CMK (cell line): ENCODE measurements at regions not wholly inside any gene's neighbourhood (a gene's known extent, or its start where the extent isn't known, plus 50 kb on each side); places are given as distances from the start of the nearest gene placed in this dataset.
"Not testable (repeated sequence)": the region's sequence is repeated elsewhere in the genome, so short reads cannot be mapped to it uniquely, and the experiment has no call there.

Source experiments
- DNase-seq: peaks from one replicate; pipeline ENCODE4 v3.0.0-alpha.2; 2010; ENCODE audit warnings: low read depth

- no peak for DNase-seq
Measured at GRCh38 chr20:19026901-19027644, 185.4 kb upstream of the SLC24A3 start.

- no peak for DNase-seq
Measured at GRCh38 chr20:19027971-19028370, 184.5 kb upstream of the SLC24A3 start.

GRCh38 chr20:19041787-19042186 lies 170.7 kb upstream of the SLC24A3 start:
- no peak for DNase-seq

- DNase-seq, result no peak
Measured at GRCh38 chr20:19045371-19045770, 167.1 kb upstream of the SLC24A3 start.

- DNase-seq, result no peak
Measured at GRCh38 chr20:19047040-19047950, 165.1 kb upstream of the SLC24A3 start.

GRCh38 chr20:19047951-19048296 lies 164.5 kb upstream of the SLC24A3 start:
- DNase-seq, result no peak

DNA sequence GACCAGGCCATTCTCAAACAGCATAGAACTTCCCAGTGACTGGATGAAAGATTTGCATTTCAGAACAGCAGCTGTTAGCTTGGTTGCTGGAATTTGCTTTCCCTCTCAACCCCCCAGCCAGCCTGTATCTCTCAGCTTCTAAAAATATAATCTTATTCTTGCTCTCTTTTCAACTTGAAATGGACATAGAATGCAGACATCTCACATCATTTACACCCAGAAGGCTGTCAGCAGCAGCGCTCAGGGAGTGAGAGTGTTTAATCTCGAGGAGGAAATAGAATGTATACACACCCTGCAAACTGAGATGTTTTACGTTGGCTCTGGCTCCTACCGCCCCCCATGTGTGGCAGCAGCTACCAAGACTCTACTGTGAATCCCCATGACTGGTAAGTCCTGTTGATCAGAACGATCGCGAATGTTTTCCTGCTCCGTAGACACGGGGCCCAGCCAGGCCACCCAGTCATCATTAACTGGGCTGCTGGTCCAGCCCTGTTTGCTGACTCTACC lies 163.4 kb upstream of the SLC24A3 start:
- no peak for DNase-seq

DNA sequence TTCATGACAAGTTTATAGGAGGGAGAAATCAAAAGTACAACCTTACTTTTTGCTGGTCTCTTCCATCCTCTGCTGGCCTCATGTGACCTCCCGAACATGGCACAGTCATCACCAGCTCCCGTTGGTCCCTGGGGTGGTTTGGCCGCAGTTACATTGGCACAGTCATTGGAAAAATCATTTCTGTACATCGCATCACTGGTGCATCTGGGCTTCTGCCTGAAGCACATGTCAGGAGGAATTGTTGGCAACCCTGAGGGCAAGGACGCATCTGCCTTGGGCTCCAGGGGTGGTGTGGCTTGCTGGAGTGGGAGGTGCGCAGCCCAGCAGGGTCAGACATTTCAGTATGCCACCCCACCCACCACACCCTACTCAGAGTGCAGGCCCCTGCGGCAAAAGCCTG lies 162.9 kb upstream of the SLC24A3 start:
- no peak for DNase-seq

- DNase-seq, result no peak
Measured at GRCh38 chr20:19056909-19057308, 155.5 kb upstream of the SLC24A3 start.

DNA sequence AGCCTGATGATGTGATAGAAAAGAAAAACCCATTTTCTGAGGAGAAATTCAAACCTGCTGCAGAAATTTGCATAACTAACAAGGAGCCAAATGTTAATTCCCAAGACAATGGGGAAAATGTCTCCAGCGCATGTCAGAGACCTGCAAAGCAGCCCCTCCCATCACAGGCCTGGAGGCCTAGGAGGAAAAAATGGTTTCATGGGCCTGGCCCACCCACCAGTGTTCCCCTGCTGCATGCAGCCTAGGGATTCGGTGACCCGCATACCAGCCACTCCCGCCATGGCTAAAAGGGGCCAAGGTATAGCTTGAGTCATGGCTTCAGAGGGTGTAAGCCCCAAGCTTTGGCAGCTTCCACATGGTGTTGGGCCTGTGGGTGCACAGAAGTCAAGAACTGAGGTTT lies 147.7 kb upstream of the SLC24A3 start:
- DNase-seq, result not testable (repeated sequence)

DNA sequence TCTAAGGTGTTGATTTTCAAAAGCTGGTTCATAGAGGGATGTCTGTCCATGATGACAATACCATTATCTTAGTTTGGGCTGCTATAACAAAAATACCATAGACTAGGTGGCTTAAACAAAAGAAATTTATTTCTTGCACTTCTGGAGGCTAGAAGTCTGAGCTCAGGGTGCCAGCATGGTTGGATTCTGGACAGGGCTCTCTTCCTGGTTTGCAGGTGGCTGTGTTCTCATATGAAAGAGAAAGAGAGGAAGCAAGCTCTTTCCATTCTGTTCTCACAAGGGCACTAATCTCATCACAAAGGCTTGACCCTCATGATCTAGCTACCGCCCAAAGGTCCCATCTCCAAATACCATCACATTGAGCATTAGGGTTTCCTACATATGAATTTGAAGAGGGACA lies 144.5 kb upstream of the SLC24A3 start:
- no peak for DNase-seq

DNA sequence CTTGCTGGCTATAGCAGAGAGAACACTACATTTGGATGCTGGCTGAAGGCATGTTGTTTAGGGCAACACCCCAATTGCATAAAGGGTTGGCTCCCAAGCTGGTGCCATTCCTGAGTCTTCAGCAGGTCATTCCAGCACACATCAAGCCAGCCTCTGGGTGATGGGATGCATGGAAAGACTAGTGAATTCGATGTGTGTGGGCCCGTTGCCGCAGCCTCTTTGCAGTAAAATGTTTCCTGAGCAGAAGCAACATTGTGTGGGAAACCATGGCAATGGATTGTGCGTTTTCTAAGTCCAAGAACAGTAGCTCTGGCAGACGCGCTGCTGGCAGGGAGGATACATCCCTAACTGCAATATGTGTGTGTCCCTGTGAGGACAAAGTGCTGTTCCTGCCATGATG lies 142.4 kb upstream of the SLC24A3 start:
- DNase-seq, result no peak

DNA sequence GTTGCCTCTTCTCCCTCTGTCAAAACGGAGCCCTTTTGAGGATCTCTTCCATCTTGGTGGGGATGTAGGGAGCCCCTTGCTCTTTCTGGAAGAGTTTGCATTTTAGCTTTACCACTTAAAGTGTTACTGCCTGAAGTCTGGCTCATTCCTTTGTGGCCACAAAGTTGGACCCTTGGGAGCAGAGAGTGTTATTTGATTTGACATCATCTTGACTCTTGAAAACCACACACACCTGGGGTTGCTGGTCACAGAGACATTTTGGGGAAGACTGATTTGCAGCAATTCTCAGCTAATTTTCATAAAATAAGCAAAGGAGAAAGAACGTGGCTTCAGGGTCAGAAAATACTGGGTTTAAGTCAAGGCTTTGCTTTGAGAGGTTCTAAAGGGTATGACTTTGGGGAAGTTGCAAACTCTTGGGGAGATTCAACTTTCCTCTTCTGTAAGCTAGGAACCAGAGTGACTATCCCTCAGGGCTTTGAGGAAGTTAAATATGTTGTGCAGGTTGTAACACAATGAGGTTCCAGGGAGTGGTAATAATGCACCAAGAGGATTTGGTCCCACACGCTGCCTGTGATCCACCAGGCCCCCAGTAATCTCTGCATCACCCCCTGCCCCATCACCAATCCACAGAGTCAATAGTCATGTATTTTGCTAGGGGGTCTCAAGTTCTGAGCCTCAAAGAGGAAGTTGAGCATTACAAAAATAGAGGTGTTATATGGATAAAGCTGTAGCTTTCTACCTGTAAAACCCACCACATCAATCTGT lies 141.6 kb upstream of the SLC24A3 start:
- no peak for DNase-seq

DNA sequence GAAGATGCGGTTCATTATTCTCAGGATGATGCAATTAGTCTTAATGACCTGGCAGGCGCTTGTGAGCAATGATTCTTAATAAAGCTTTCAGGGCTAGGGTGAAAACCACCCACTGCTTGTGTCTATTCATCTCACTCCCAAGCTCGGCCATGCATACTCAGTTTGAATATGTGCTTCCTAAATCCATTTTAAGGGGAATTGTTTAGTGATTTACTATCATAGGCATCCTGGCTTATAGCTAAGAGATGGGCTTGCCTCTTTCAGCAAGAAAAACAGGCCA lies 141.1 kb upstream of the SLC24A3 start:
- no peak for DNase-seq

- no peak for DNase-seq
Measured at GRCh38 chr20:19071902-19072498, 140.4 kb upstream of the SLC24A3 start.

GRCh38 chr20:19072988-19073387 lies 139.5 kb upstream of the SLC24A3 start:
- DNase-seq, result no peak

GRCh38 chr20:19073584-19074218 lies 138.7 kb upstream of the SLC24A3 start:
- peak; percentile 4 for DNase-seq

GRCh38 chr20:19074356-19074755 lies 138.1 kb upstream of the SLC24A3 start:
- no peak for DNase-seq

DNA sequence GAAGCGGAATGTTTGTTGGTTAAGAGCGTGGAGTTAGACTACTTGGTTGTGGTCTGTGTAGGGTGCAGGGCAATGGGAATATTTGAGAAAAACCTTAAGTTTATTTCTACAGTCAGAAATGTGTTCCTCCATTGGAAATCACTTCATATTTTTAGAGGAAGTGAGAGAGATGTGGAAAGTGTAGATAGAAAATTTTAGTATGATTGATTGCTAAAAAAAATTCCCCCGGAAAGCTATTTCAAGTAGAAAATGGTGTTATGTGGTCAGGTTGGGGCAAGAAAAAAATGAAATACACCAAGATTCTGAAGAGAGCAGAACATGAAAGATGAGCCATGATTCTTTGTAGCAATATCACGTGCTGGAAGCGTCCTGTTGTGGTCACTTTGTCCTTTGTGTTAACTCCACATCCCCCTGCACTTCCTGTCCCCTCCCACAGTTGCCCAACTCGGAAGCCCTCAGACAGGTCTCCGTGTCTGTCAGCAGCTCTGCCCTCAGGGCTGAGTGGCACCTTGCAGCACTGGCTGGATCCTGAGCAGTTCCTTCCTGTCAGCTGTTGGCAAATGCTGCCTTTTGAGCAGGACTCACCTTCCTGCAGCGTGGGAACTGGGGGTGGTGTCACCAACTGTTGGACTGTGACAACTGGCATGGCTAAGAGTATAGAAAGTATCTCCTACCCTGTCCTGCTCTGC lies 137.5 kb upstream of the SLC24A3 start:
- peak; percentile 41 for DNase-seq

DNA sequence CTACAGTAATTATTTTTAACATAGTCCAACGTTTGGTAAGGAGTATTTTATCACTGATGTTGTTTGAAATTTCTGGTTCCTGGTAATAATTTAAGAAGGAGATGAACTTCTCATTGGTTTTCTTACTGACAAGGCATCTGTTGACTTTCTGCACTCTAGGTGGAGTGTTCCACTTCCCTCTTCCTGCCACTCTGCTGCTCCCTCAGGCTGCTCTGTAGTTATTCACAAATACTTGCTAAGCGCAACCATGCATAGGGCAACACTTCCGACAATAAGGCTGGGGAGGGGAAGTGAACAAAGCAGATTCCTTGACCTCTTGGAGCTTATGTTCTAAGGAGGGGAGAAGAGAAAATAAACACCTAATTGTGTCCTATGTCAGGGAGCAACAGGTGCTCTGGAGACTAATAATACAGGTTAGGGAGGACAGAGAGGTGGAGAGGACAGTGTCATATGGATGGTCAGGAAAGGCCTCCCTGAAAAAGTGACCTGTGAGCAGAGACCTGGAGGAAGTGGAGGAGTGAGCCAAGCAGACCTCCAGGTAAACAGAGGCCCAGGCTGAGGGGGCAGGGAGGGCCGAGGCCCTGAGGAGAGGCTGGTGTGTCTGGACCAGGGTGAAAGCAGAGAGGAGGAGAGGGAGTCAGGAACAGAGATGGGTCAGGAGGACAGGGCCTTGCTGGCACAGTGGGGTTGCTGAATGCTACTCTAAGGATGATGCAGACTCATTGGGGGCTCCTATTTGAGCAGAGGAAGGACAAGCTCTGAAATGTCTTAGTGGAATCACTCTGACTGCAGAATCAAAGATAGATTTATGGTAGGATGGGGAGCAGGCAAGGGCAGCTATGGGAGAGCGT lies 134.8 kb upstream of the SLC24A3 start:
- no peak for DNase-seq
